ENCODE measurements at regions not wholly inside any gene's neighbourhood (a gene's known extent, or its start where the extent isn't known, plus 50 kb on each side); places are given as distances from the start of the nearest gene placed in this dataset.

DNA sequence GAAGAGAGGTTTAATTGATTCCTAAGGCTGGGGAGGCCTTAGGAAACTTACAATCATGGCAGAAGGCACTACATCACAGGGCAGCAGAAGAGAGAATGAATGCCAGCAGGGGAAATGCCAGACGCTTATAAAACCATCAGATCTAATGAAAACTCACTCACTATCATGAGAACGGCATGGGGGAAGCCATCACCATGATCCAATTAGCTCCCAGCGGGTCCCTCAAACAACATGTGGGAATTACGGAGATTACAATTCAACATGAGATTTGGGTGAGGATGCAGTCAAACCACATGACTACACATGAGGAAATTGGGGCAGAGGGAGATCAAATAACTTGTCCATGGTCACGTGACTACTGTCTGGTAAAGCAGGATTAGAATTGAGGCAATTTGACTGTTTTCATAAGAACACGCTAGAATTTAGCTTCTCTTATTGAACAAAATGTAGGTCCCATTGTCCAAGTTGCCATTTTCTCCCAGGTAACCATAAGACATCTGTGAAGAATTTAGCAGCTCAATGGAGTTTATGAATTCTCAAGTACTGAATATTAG lies 445.1 kb upstream of the CDH20 start:
- TF ChIP-seq, protein P1, sequence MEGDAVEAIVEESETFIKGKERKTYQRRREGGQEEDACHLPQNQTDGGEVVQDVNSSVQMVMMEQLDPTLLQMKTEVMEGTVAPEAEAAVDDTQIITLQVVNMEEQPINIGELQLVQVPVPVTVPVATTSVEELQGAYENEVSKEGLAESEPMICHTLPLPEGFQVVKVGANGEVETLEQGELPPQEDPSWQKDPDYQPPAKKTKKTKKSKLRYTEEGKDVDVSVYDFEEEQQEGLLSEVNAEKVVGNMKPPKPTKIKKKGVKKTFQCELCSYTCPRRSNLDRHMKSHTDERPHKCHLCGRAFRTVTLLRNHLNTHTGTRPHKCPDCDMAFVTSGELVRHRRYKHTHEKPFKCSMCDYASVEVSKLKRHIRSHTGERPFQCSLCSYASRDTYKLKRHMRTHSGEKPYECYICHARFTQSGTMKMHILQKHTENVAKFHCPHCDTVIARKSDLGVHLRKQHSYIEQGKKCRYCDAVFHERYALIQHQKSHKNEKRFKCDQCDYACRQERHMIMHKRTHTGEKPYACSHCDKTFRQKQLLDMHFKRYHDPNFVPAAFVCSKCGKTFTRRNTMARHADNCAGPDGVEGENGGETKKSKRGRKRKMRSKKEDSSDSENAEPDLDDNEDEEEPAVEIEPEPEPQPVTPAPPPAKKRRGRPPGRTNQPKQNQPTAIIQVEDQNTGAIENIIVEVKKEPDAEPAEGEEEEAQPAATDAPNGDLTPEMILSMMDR (conservative IDR thresholded peaks at IDR 0.05 in 1 of 2, IDR thresholded peaks at IDR 0.05 in 1 of 2; ENCODE audit: low read depth in 1 of 2, low read length in 2 of 2): no peak
- no peak for TF ChIP-seq EZH2 (IDR thresholded peaks at IDR 0.05; ENCODE audit: low read length, missing control alignments)
- H3K27me3 ChIP-seq (ENCODE audit: control insufficient read depth, insufficient read depth, low read length): no peaks in the 10 kb centered on the region
- no peaks in the 10 kb centered on the region for H3K36me3 ChIP-seq (ENCODE audit: control insufficient read depth, insufficient read depth, low read length)

GRCh38 chr18:60889442-60889841 lies 443.8 kb upstream of the CDH20 start:
- Histone ChIP-seq H3K36me3 (ENCODE audit: control insufficient read depth, insufficient read depth, low read length) (no peaks in the 10 kb centered on the region), H3K4me2 (ENCODE audit: extremely low read depth, insufficient read depth, low read length) (no peak overlapping the region), H3K79me2 (ENCODE audit: control insufficient read depth, insufficient read depth, low read length) (no peaks in the 10 kb centered on the region), H3K4me1 (ENCODE audit: control insufficient read depth, extremely low read depth, insufficient read depth, low read length) (no peaks in the 10 kb centered on the region), H2AFZ (ENCODE audit: low read length) (no peak overlapping the region), H4K20me1 (ENCODE audit: control insufficient read depth, extremely low read depth, insufficient read depth, low read length) (no peaks in the 10 kb centered on the region), H3K9me3 (ENCODE audit: control insufficient read depth, insufficient read depth, low read depth, low read length) (no peaks in the 10 kb centered on the region), H3K27me3 (ENCODE audit: control insufficient read depth, insufficient read depth, low read length) (no peaks in the 10 kb centered on the region), H3K9ac (ENCODE audit: insufficient read depth, low read length) (no peak overlapping the region), H3K27ac (ENCODE audit: insufficient read depth, low read length) (no peak overlapping the region), H3K4me3 (replicated peaks in 1 of 4; ENCODE audit: control extremely low read depth in 1 of 4, insufficient read depth in 1 of 4, low read depth in 3 of 4, low read length in 4 of 4) (no peak overlapping the region)
- no peak for DNase-seq (ENCODE audit: low read depth in 2 of 2)
- no peak for TF ChIP-seq EZH2 (IDR thresholded peaks at IDR 0.05; ENCODE audit: low read length, missing control alignments)
- TF ChIP-seq, protein P1 (conservative IDR thresholded peaks at IDR 0.05 in 1 of 2, IDR thresholded peaks at IDR 0.05 in 1 of 2; ENCODE audit: low read depth in 1 of 2, low read length in 2 of 2): no peak

More for the DNA sequence above, 445.1 kb upstream of the CDH20 start:
- H3K9ac ChIP-seq (ENCODE audit: insufficient read depth, low read length): no peak overlapping the region
- no peaks in the 10 kb centered on the region for H3K79me2 ChIP-seq (ENCODE audit: control insufficient read depth, insufficient read depth, low read length)
- DNase-seq (ENCODE audit: low read depth in 2 of 2): no peak
- no peaks in the 10 kb centered on the region for H3K4me1 ChIP-seq (ENCODE audit: control insufficient read depth, extremely low read depth, insufficient read depth, low read length)
- H4K20me1 ChIP-seq (ENCODE audit: control insufficient read depth, extremely low read depth, insufficient read depth, low read length): no peaks in the 10 kb centered on the region
- no peaks in the 10 kb centered on the region for H3K9me3 ChIP-seq (ENCODE audit: control insufficient read depth, insufficient read depth, low read depth, low read length)
- H2AFZ ChIP-seq (ENCODE audit: low read length): no peak overlapping the region
- no peak overlapping the region for H3K4me2 ChIP-seq (ENCODE audit: extremely low read depth, insufficient read depth, low read length)
- H3K27ac ChIP-seq (ENCODE audit: insufficient read depth, low read length): no peak overlapping the region
- no peak overlapping the region for H3K4me3 ChIP-seq (replicated peaks in 1 of 4; ENCODE audit: control extremely low read depth in 1 of 4, insufficient read depth in 1 of 4, low read depth in 3 of 4, low read length in 4 of 4)

GRCh38 chr18:60891936-60892335 lies 441.3 kb upstream of the CDH20 start:
- no peak overlapping the region for H3K4me3 ChIP-seq (replicated peaks in 1 of 4; ENCODE audit: control extremely low read depth in 1 of 4, insufficient read depth in 1 of 4, low read depth in 3 of 4, low read length in 4 of 4)
- H3K79me2 ChIP-seq (ENCODE audit: control insufficient read depth, insufficient read depth, low read length): no peaks in the 10 kb centered on the region
- no peaks in the 10 kb centered on the region for H3K9me3 ChIP-seq (ENCODE audit: control insufficient read depth, insufficient read depth, low read depth, low read length)
- H3K4me2 ChIP-seq (ENCODE audit: extremely low read depth, insufficient read depth, low read length): no peak overlapping the region
- no peaks in the 10 kb centered on the region for H3K36me3 ChIP-seq (ENCODE audit: control insufficient read depth, insufficient read depth, low read length)
- DNase-seq (ENCODE audit: low read depth in 2 of 2): no peak
- no peak for TF ChIP-seq EZH2 (IDR thresholded peaks at IDR 0.05; ENCODE audit: low read length, missing control alignments)
- TF ChIP-seq, protein P1 (conservative IDR thresholded peaks at IDR 0.05 in 1 of 2, IDR thresholded peaks at IDR 0.05 in 1 of 2; ENCODE audit: low read depth in 1 of 2, low read length in 2 of 2): no peak
- no peaks in the 10 kb centered on the region for H3K27me3 ChIP-seq (ENCODE audit: control insufficient read depth, insufficient read depth, low read length)
- H3K9ac ChIP-seq (ENCODE audit: insufficient read depth, low read length): no peak overlapping the region
- no peak overlapping the region for H2AFZ ChIP-seq (ENCODE audit: low read length)
- no peak overlapping the region for H3K27ac ChIP-seq (ENCODE audit: insufficient read depth, low read length)
- no peaks in the 10 kb centered on the region for H4K20me1 ChIP-seq (ENCODE audit: control insufficient read depth, extremely low read depth, insufficient read depth, low read length)
- H3K4me1 ChIP-seq (ENCODE audit: control insufficient read depth, extremely low read depth, insufficient read depth, low read length): no peaks in the 10 kb centered on the region

All from fibroblast of lung (primary cell).